Endothelial cell (in vitro differentiated cells): ENCODE measurements at regions not wholly inside any gene's neighbourhood (a gene's known extent, or its start where the extent isn't known, plus 50 kb on each side); places are given as distances from the start of the nearest gene placed in this dataset.

ENCODE experiments used
- DNase-seq: peaks from one replicate; pipeline ENCODE4 v3.0.0; 2021; ENCODE audit warnings: low spot score
- H3K27ac Mint-ChIP-seq: one replicate; pipeline ENCODE4 v1.8.0; 2021; ENCODE audit warnings: mixed read lengths, inconsistent platforms; ENCODE audit not compliant: unreplicated experiment
- H3K27me3 Mint-ChIP-seq: one replicate; pipeline ENCODE4 v1.8.0; 2021; ENCODE audit warnings: mild to moderate bottlenecking, moderate library complexity, mixed read lengths, inconsistent platforms; ENCODE audit not compliant: unreplicated experiment
- H3K36me3 Mint-ChIP-seq: one replicate; pipeline ENCODE4 v1.8.0; 2021; ENCODE audit warnings: mild to moderate bottlenecking, low read depth, mixed read lengths, inconsistent platforms; ENCODE audit not compliant: unreplicated experiment
- H3K4me1 Mint-ChIP-seq: one replicate; pipeline ENCODE4 v1.8.0; 2021; ENCODE audit warnings: mild to moderate bottlenecking, mixed read lengths, inconsistent platforms; ENCODE audit not compliant: unreplicated experiment
- H3K4me3 Mint-ChIP-seq: one replicate; pipeline ENCODE4 v1.8.0; 2021; ENCODE audit warnings: mild to moderate bottlenecking, mixed read lengths, inconsistent platforms; ENCODE audit not compliant: unreplicated experiment
- H3K9me3 Mint-ChIP-seq: one replicate; pipeline ENCODE4 v1.8.0; 2021; ENCODE audit warnings: mixed read lengths, inconsistent platforms; ENCODE audit not compliant: unreplicated experiment
- CTCF ChIP-seq: fragments of 200-600 bp; sonication (generic); IDR thresholded peaks from one replicate; pipeline ENCODE4 v1.5.0; 2021; ENCODE audit warnings: antibody characterized with exemption; ENCODE audit not compliant: unreplicated experiment

GRCh38 chr2:140027320-140027719 is 1247.1 kb upstream of the NXPH2 start:
- H3K4me1 Mint-ChIP-seq = no peaks in the 10 kb centered on the region
- TF ChIP-seq CTCF = no peak

GRCh38 chr2:140023291-140023690 is 1243.1 kb upstream of the NXPH2 start:
- H3K9me3 Mint-ChIP-seq = no peaks in the 10 kb centered on the region
- no peaks in the 10 kb centered on the region for H3K36me3 Mint-ChIP-seq
- no peak overlapping the region for H3K27ac Mint-ChIP-seq
- H3K4me1 Mint-ChIP-seq = no peaks in the 10 kb centered on the region
- H3K4me3 Mint-ChIP-seq = no peak overlapping the region
- no peak for DNase-seq
- TF ChIP-seq CTCF = no peak
- no peaks in the 10 kb centered on the region for H3K27me3 Mint-ChIP-seq

More at GRCh38 chr2:140027320-140027719, 1247.1 kb upstream of the NXPH2 start:
- Mint-ChIP-seq H3K9me3 (no peaks in the 10 kb centered on the region), H3K27ac (no peak overlapping the region), H3K27me3 (no peaks in the 10 kb centered on the region), H3K36me3 (no peaks in the 10 kb centered on the region), H3K4me3 (no peak overlapping the region)
- no peak for DNase-seq

GRCh38 chr2:140018541-140018940 is 1238.4 kb upstream of the NXPH2 start:
- no peak for TF ChIP-seq CTCF
- H3K9me3 Mint-ChIP-seq = no peaks in the 10 kb centered on the region
- DNase-seq = no peak
- H3K27ac Mint-ChIP-seq = no peak overlapping the region
- no peaks in the 10 kb centered on the region for H3K27me3 Mint-ChIP-seq
- no peak overlapping the region for H3K4me3 Mint-ChIP-seq
- no peaks in the 10 kb centered on the region for H3K36me3 Mint-ChIP-seq
- no peaks in the 10 kb centered on the region for H3K4me1 Mint-ChIP-seq

- Mint-ChIP-seq H3K9me3 (no peaks in the 10 kb centered on the region), H3K36me3 (no peaks in the 10 kb centered on the region), H3K27me3 (no peaks in the 10 kb centered on the region), H3K27ac (no peak overlapping the region), H3K4me1 (no peaks in the 10 kb centered on the region), H3K4me3 (no peak overlapping the region)
- DNase-seq = no peak
- no peak for TF ChIP-seq CTCF
Observed at GRCh38 chr2:140014204-140014546, 1234.0 kb upstream of the NXPH2 start.

GRCh38 chr2:140013545-140014203 is 1233.5 kb upstream of the NXPH2 start:
- H3K36me3 Mint-ChIP-seq = no peaks in the 10 kb centered on the region
- no peak for TF ChIP-seq CTCF
- H3K27me3 Mint-ChIP-seq = no peaks in the 10 kb centered on the region
- no peak overlapping the region for H3K4me3 Mint-ChIP-seq
- no peak overlapping the region for H3K27ac Mint-ChIP-seq
- H3K4me1 Mint-ChIP-seq = no peaks in the 10 kb centered on the region
- H3K9me3 Mint-ChIP-seq = no peaks in the 10 kb centered on the region
- no peak for DNase-seq
